Stimulated activated effector memory CD8-positive, alpha-beta T cell treated with anti-CD3 and anti-CD28 coated beads, Interleukin-12 subunit alpha, Interleukin-12 subunit beta, amount 100 ng/mL, for 72 hours (primary cell): ENCODE measurements at regions not wholly inside any gene's neighbourhood (a gene's known extent, or its start where the extent isn't known, plus 50 kb on each side); places are given as distances from the start of the nearest gene placed in this dataset.

ENCODE experiments used
- ATAC-seq: fragments of 150-1000 bp; cut with Tn5 transposase; 2 replicates; pipeline ENCODE4 v1.10.0; 2021
- DNase-seq, 2 donors: peaks; one replicate each; pipeline ENCODE4 v3.0.0; 2021 to 2022; ENCODE audit warnings: low spot score in 2 of 2
- H3K27ac Mint-ChIP-seq: one replicate; pipeline ENCODE4 v1.8.0; 2022; ENCODE audit warnings: mild to moderate bottlenecking, mixed read lengths
- H3K36me3 Mint-ChIP-seq: one replicate; pipeline ENCODE4 v1.8.0; 2022; ENCODE audit warnings: mild to moderate bottlenecking, mixed read lengths
- H3K4me1 Mint-ChIP-seq: one replicate; pipeline ENCODE4 v1.8.0; 2022; ENCODE audit warnings: mixed read lengths
- H3K4me3 Mint-ChIP-seq: one replicate; pipeline ENCODE4 v1.8.0; 2022; ENCODE audit warnings: mild to moderate bottlenecking, mixed read lengths
- H3K9me3 Mint-ChIP-seq: one replicate; pipeline ENCODE4 v1.8.0; 2022; ENCODE audit warnings: mixed read lengths

DNA sequence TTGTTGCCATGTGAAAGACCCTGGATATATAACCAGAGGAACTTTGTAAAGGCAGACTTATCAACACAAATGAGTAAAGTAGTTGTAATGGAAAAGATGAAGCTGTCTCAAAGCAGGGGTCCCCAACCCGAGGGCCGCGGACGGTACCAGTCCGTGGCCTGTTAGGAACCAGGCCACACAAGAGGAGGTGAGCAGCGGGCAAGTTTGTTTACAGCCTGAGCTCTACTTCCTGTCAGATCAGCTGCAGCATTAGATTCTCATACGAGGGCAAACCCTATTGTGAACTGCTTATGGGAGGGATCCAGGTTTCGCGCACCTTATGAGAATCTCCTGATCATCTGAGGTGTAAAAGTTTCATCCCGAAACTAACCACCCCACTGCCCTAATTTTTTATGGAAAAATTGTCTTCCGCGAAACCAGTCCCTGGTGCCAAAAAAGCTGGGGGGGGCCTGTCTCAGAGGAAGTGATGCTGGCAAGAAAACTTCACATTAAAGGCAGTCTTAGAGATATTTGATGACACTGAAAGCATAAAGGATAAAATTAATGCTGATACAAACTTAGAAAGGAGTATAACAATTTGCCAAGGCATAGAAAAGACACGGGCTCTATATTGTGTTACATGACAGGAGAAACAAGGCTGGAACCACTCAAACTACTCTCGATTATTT, 57.5 kb upstream of the MSTN start:
- Mint-ChIP-seq H3K4me3 (peak overlapping the region; percentile 0), H3K4me1 (no peaks in the 10 kb centered on the region), H3K9me3 (no peaks in the 10 kb centered on the region), H3K27ac (no peak overlapping the region), H3K36me3 (no peaks in the 10 kb centered on the region)
- DNase-seq (no peak), ATAC-seq (no peak)

DNA sequence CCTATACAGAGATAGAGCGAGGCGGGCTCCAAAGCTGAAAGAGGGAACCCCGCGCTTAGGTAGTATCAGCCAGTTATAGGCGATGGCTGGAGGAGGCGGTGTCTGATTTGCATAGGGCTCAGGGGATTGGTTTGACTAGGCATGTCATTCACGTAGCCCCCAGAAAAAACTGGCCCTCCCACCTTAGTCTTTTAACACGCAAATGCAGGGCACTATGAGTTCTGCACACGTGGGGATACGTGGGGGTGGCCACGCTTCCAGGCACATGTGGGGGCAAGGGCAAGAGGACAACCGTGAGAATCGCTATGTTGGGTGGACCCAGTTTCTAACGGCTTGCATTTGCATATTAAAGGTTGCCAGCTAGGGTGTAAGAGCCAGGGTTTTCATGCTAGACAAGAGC, 56.7 kb upstream of the MSTN start:
- Mint-ChIP-seq H3K4me1 (no peaks in the 10 kb centered on the region), H3K27ac (no peak overlapping the region), H3K36me3 (no peaks in the 10 kb centered on the region), H3K9me3 (no peaks in the 10 kb centered on the region), H3K4me3 (peak overlapping the region; percentile 0)
- DNase-seq, result peak in 1 of 2 donors; percentile 53
- peak; percentile 55 for ATAC-seq

DNA sequence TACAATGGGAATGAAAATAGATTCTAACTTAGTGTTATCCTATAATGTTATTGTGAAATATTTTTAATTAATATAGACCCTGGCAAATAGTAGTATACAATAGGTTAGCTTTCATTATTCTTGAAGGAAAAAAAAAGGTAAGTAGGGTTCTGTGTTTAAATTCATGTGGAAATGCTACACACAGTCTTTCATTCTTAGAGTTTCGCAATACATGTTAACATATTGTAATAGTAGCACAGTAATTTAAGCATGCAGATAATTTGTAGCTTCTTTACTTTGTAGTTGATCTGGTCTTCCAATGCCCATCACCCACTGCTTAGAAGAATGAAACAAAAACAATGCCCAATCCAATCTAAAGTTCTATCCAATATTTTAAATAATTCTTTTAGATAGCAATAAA, 54.8 kb upstream of the MSTN start:
- DNase-seq, result no peak
- ATAC-seq, result no peak
- H3K4me3 Mint-ChIP-seq, result no peak overlapping the region
- no peak overlapping the region for H3K27ac Mint-ChIP-seq
- no peaks in the 10 kb centered on the region for H3K9me3 Mint-ChIP-seq
- no peaks in the 10 kb centered on the region for H3K36me3 Mint-ChIP-seq
- H3K4me1 Mint-ChIP-seq, result no peaks in the 10 kb centered on the region

DNA sequence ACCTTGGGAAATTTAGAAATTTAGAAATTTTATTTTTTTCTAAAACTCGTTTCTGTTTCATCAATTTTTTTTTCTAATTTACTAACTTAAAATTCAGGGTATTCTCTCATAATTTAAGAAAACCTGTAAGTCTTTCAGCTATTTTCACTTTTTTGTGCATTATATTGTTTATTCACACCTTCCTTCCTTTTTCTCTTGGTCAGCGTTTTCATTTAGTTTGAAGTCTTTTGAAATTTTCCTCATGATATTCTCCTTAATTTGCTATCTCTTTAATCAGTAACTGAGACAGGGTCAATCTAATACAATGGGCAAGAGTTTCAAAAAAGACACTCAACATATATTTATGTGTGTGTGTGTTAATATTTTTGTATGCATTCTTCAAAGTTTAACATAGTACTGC, 50.5 kb upstream of the MSTN start:
- Mint-ChIP-seq H3K4me3 (no peak overlapping the region), H3K36me3 (no peaks in the 10 kb centered on the region), H3K9me3 (no peaks in the 10 kb centered on the region), H3K4me1 (no peaks in the 10 kb centered on the region), H3K27ac (no peak overlapping the region)
- no peak for ATAC-seq
- DNase-seq, result no peak
